GM19455 (cell line): ENCODE measurements at regions not wholly inside any gene's neighbourhood (a gene's known extent, or its start where the extent isn't known, plus 50 kb on each side); places are given as distances from the start of the nearest gene placed in this dataset.
"Not testable (repeated sequence)": the region's sequence is repeated elsewhere in the genome, so short reads cannot be mapped to it uniquely, and the experiment has no call there.

ENCODE experiments used
- ATAC-seq: cut with Tn5 transposase; IDR thresholded peaks from one replicate; pipeline ENCODE4 v1.9.1; 2021; ENCODE audit not compliant: unreplicated experiment

DNA sequence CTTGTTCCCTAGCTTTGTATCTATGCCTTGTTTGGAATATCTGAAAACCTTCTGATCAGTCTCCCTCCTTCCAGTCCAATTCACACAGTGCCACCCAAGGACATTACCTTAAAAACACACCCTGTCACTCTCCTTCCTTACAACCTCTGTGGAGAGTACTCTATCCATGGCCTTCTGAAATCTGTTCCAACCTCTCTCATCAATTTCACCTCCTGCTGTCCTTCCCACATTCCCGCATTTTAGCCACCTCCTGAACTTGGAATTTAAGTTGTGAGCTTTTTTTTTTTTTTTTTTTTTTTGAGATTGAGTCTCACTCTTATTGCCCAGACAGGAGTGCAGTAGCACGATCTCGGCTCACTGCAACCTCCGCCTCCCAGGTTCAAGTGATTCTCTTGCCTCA, 824.8 kb downstream of the METTL15 start:
- no peak for ATAC-seq

DNA sequence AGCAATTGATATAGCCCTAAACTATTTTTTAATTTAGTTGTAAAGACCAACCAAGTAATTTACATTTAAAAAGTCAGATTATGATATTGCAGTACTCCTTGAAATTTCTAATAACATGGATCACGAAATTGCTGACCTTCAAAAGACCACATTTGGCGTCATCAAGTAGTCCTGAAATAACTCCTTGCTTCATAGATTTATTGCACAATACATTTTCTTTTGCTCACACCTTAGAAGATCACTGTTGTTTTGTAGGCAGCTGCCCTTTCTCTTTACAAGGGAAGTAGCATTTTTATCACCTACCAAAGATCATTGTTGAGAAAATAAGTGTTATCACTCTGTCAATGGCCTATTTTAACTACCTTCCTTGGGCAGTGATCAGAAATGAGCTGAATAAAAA, 815.8 kb downstream of the METTL15 start:
- ATAC-seq, result no peak

DNA sequence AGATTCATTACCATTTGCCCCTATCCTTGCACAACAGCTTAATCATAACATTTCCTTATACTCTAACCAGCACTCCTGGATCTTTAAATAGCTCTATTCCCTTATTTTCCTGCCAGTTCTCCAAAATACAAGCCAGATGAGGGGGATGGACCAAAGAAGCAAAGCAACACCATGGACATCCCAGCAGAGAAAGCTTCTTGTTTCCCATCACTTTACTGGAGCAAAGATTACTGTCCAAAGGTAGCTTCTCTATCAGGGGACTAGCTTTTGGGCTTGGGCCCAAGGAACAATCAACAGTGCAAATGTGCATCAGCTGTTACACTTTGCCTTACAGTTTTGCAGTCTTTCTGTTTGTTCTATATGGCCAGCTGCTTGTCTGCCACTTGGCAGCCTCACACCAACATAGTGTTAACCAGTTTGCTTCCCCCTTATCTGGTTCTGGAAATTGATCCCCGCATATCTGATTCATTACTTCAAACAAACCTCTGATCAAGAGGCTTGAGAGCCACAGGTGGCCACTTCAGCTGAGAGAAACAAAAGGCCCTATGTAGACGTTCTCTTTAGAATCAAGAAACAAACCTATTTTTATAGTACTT, 814.3 kb downstream of the METTL15 start:
- ATAC-seq, result no peak

DNA sequence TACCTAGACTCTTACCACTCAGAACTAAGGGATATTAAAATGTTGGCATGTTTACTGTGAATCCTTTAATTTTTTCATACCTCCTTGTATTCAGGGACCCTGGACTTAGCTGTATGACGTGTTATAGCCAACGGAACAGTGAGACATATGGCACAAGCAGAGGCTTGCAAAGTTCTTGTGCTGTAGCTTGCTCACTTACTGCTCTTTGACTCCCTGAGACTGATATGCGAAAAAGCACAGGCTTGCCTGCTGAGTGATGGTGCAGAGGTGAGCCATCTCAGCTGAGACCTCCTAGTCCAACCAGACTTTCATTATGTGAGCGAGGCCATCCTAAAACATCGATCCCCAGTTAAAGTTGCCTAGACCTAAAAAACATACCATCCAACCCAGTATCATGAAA, 811.0 kb downstream of the METTL15 start:
- ATAC-seq, result no peak

DNA sequence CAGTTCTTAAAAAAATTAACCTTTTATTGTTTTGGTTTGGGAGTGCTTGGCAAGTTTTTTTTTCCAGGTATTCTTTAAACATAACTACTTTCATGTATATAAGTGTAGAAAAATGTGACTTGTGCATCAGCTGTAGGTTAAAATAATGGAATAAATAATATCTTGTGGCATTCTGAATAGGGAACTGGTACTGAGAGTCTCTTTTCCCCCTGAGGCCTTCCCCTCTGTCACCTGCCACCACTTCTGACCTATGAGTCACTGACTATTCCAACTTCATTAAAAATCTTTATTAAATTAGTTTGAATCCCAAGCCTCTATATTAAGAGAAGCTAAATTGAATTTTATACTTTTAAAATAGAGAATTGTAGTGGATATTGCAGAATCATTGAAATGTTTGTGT, 805.7 kb downstream of the METTL15 start:
- no peak for ATAC-seq

DNA sequence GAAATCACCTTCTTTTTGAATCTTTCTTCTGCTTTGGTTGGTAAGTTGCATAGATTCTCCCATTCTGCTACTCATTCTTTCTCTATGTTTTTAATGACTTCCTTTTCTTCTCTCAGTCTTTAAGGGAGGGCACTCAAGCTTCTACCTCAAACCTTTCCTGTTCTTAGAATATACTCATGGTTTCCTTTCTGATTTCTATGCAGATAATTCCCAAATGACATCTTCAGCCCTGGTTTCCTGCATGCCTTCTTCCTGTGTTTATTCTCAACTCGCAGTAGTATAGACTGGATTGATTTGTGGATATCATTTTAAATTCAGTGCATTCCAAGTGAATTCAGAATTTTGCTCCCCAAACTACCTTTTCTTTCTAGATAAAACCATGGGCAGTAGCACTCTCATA, 803.6 kb downstream of the METTL15 start:
- ATAC-seq, result no peak

DNA sequence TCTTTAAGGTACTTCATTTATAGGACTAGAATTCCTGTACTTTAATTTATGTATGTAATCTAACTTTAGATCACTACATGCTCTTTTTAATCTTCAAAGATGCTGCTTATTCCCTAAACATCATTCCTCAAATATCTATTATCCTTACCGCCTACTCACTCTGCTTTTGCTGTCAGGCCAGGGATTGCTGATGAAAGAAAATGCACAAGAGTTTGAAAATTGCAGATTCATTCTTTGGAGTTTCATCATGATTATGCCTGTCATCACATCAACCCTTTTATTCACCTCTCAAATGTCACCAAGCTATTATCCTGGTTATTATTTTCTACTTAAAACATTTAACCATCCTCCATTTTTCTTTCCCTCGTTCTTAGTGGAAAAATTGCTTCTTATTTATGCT, 802.7 kb downstream of the METTL15 start:
- ATAC-seq, result no peak

DNA sequence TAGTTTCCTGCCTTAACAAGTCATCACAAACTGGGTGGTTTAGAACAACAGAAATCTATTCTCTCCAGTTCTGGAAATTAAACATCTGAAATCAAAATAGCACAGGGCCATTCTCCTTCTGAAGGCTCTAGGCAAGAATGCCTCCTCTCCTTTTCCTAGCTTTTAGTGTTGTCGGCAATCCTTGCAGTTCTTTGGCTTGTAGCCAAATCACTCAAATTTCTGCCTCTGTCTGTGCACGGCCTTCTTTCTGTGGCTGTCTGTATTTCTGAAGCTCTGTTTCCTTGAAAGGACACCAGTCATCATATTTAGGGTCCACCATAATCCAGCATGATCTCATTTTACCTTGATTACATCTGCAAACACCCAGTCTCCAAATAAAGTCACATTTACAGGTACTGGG, 795.5 kb downstream of the METTL15 start:
- no peak for ATAC-seq

DNA sequence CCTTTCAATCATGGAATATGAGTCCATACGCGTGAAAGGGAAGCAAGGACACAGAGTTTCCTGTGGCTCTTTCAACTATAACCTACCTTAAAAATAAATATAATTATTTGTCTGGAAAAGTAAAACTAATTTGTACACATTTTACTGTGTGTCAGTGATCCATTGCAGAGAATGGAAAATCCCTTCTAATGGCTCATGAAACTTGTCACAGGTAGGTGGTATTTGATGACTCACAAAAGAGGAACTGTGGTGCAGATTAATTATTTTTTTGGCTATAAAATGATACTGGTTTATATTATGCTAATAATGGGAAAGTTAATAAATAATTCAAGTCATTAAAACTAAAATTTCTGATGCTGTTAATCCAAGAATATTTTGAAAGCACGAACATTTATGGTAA, 792.2 kb downstream of the METTL15 start:
- ATAC-seq, result no peak

DNA sequence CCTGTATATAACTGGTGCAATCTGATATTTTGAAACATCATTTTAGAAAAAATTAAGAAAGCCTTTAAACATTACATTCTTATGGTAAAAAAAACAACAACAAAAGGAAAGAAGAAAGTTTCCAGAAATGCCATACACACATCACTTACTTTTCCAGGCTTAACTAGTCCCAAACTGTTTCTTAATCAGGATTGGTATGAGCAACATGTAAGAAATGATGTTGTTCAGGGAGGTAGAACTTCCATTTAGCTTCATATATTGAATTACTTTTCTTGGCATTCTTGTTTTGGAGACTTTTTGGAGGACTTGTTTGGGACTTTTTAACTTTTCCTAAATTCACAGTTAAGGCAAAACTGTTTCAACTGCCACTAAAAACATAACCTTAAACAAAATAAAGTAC, 791.5 kb downstream of the METTL15 start:
- no peak for ATAC-seq

DNA sequence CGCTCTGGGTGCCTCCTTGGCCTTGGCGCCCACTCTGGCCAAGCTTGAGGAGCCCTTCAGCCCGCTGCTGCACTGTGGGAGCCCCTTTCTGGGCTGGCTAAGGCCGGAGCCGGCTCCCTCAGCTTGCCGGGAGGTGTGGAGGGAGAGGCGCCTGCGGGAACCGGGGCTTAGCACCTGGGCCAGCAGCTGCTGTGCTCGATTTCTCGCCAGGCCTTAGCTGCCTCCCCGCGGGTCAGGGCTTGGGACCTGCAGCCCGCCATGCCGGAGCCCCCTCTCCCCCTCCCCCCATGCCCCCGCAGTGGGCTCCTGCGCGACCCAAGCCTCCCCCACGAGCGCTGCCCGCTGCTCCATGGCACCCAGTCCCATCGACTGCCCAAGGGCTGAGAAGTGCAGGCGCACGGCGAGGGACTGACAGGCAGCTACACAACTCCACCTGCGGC, 782.4 kb downstream of the METTL15 start:
- not testable (repeated sequence) for ATAC-seq

DNA sequence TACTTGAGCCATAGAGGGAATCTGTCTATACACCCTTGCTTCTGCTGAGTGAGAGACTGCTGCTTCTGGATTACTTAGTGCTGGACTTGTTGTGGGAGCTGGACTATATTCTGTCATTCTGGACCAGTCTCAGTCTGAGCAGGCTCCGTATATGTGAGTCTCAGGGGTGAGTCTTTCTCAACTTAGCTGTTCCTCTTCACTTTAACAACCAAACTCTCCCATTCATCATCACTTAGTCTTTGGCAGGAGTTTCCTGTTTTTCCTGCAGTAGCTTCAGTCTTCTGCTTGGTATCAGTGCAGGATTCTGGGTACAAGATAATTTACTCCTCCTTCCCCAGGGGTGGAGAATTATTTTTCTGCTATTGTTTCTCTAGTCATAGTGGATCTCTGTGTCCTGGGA, 779.5 kb downstream of the METTL15 start:
- ATAC-seq, result no peak

DNA sequence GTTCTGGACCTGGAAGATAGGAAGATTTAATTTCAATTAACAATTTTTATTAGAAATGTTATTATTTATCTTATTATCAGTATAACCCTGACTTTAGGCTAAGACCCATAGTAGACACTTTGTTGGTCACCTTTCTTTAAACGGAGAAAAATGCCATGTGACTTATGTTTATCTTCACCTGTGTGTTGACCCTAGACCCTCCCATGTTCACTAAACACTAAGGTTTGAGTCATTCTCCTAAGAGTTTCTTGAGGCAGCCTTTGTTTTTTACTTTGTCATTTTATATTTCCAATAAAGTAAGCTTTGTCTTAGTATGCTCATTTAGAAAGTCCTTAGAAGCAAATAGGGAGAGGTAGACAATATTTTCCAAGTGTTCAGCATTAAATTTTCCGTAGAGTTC, 771.7 kb downstream of the METTL15 start:
- ATAC-seq, result no peak

DNA sequence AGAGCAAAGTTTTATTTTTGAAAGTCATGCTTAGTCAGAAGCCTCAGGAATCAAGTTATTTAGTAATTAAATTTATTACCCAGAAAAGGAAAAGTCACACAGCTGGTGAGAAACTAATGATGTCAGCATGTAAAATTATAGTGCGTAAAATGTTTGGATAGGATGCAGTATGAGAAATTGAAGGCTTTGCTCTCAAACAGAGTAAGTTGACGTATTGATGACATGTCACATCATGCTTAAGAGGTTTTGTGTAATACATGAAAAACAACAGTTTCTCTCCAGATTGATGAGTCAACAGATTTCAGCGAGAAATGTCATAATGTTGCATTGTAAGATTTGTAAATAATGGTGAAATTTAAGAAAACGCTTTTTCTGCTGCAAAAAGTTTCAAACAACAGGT, 769.8 kb downstream of the METTL15 start:
- no peak for ATAC-seq

DNA sequence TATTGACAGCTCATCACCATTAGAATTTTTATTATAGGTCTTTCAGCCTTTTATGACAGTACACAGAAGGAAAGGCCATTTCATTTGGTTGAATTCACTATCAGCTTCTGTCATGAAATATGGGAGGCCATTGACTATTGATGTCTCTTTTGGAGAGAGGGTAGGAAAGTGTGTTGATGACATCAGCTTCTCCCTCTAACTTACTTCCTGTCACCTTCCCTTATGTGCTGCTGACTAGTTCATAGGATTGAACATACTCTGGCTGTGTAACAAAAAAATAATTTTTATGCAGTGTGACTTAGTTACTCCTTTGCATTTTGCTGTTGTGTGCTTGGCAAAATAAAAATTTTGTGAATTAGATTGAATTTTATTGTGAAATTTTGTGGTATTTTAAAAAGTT, 769.2 kb downstream of the METTL15 start:
- no peak for ATAC-seq

DNA sequence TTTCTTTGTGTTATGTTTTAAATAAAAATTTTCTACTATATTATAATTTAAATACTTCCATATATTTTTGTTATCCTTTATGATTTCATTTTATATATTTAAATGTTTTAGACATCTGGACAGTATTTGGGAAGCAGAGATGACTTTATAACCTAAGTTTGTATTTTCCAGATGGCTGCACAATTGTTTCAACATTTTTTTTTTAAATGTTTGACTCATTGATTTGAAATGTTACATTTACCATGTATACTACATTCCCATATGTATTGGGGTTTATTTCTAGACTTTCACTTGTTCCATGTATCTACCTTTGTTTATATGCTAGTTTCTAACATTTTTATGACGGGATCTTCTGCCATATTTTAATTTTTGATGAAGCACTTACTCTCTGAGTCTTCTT, 766.5 kb downstream of the METTL15 start:
- no peak for ATAC-seq

DNA sequence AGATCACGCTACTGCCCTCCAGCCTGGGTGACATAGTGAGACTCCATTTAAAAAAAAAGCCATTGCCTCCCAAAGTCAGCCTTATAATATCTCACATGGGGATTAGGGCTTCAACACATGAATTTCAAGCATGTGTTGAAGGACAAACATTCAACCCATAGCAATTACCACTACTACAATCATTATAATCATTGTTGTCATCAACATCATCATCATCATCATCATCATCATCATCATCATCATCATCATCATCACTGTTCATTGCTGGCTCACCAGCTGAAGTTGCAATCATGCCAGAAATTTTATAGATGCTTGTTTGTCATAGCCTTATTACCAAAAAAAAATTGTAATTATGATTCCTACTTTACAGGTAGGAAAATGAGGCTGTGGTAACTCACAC, 762.9 kb downstream of the METTL15 start:
- ATAC-seq, result no peak

DNA sequence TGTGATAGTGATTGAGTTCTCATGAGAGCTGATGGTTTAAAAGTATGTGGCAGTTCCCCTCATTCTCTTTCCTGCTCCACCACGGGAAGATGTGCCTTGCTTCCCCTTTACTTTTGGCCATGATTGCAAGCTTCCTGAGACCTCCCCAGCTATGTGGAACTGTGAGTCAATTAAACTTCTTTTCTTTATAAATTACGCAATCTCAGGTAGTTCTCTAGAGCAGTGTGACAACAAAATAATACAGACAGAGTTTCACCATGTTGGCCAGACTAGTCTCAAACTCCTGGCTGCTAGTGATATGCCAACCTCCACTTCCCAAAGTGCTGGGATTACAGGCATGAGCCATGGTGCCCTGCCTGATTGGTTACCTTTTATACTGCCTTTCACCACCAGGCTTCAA, 755.2 kb downstream of the METTL15 start:
- no peak for ATAC-seq

DNA sequence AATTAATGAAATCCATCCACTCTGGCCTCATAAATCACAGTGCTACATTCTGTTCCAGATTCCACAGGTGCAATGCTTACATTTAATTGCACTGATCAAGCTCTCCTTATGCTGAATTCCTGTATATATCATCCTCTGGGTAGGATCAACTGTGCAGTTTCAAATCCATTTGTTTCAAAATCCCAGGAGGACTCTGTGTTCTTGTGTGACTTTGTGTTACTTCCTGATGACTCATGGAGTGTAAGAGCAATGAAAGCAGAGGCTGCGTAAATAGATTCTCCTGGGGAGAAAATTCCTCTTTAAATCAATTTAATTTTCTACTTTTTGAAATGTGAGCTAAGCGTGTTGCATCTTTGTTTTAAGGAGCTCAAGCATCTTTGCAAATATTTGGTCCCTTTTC, 752.7 kb downstream of the METTL15 start:
- no peak for ATAC-seq

DNA sequence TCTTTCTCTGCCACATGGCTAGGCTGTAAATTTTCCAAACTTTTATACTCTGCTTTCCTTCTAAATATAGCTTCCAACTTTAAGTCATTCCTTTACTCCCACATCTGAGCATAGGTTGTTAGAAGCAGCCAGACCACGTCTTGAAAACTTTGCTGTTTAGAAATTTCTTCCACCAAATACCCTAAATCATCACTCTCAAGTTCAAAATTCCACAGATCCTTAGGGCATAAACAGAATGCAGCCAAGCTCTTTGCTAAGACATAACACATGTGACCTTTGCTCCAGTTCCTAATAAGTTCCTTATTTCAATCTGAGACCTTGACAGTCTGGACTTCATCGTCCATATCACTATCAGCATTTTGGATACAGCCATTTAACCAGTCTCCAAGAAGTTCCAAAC, 749.9 kb downstream of the METTL15 start:
- no peak for ATAC-seq

DNA sequence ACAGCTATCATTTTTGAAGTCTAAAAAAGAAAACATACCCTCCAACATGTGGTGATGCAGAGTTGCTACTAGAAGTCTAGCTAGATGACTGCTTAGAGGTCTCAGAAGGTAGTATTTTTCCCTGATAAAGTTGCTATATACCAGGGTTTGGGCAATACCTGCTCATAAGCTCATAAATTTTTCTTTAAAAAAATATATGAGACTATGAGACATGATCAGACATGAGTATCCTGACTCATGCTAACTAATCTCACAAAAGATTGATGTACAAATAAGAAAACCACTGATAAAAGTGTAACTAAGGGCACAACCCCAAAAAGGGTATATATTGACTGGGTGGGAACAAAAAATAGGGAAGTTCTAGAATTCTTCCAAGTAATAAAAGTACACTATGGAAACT, 740.9 kb downstream of the METTL15 start:
- no peak for ATAC-seq

DNA sequence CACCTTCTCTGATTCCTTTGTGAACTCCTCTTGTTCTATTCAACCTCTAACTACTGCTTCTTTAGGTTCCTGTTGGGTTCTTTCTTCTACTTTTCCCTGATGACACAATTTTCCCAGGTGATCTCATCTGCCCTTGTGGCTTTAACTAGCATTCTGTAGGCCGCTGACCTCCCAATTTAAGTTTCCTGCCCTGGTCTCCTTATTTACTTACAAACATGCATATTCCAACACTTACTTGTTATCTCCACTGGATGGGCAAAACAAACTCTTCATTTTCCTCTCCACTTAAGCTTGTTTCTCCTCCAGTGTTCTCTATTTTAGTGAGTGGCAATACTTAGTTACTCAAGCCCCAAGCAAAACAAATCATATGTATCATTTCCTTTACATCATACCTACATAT, 734.5 kb downstream of the METTL15 start:
- ATAC-seq, result no peak

DNA sequence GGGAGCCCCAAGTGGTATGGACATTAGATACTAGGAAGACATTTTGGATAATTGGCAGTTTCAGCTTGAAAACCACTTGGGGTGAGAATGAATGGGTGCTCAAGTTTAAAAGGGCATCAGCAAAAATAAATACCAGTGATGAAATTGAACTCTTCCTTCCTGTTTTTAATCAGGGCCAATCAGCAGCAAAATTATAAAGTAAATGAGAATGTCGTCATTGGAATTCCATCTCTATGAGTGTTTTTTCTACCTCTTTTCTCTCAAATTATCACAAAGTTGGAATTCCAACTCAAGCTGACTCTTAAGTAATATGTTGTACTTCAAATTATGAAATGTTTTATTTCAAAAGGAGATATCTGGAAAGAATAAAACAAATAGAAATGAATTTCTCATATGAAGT, 730.6 kb downstream of the METTL15 start:
- ATAC-seq, result no peak

DNA sequence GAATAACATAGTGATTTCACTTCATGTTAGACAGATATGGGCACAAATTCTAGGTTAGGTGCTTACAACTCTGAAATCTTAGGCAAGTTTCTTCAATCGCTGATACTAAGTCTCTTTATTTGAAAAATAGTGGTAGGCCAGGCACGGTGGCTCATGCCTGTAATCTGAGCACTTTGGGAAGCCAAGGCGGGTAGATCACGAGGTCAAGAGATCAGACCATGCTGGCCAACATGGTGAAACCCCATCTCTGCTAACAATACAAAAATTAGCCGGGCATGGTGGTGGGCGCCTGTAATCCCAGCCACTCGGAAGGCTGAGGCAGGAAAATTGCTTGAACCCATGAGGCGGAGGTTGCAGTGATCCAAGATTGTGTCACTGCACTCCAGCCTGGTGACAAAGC, 729.4 kb downstream of the METTL15 start:
- ATAC-seq, result no peak
